Kidney (tissue), 13 donors: ENCODE measurements at regions not wholly inside any gene's neighbourhood (a gene's known extent, or its start where the extent isn't known, plus 50 kb on each side); places are given as distances from the start of the nearest gene placed in this dataset.
A peak's percentile ranks its signal among the peaks of the same experiment; 100 is the strongest.
"Not testable (repeated sequence)": the region's sequence is repeated elsewhere in the genome, so short reads cannot be mapped to it uniquely, and the experiment has no call there.

Experiments
- DNase-seq, 5 donors: peaks; one replicate each; pipeline ENCODE4 v3.0.0-alpha.2; 2013 to 2020
- FAIRE-seq: peaks from 2 replicates; lab custom pipeline; 2012; peaks lifted over from hg19 to GRCh38; lab: Jason Lieb, UNC
- H3K27ac ChIP-seq, 2 donors: one replicate each; pipeline ENCODE4 v1.7.0; 2013; ENCODE audit warnings: low read depth in 2 of 2, low read length in 2 of 2, inconsistent platforms in 1 of 2
- H3K27me3 ChIP-seq: one replicate; pipeline ENCODE4 v1.7.1; 2013; ENCODE audit warnings: low read length, inconsistent platforms; ENCODE audit not compliant: control insufficient read depth, insufficient read depth
- H3K36me3 ChIP-seq, 3 donors: one replicate each; pipeline versions ENCODE4 v1.7.0 to v1.7.1; 2013; ENCODE audit warnings: low read length in 3 of 3, control low read depth in 1 of 3, inconsistent platforms in 1 of 3; ENCODE audit not compliant: insufficient read depth in 3 of 3, control insufficient read depth in 2 of 3
- H3K4me1 ChIP-seq, 3 donors: one replicate each; pipeline versions ENCODE4 v1.7.0 to v1.7.1; 2013; ENCODE audit warnings: low read length in 3 of 3, inconsistent platforms in 1 of 3, low read depth in 1 of 3; ENCODE audit not compliant: control insufficient read depth in 2 of 3, insufficient read depth in 2 of 3
- H3K4me3 ChIP-seq, 3 donors: one replicate each; pipeline versions ENCODE4 v1.7.0 to v1.8.1; 2013; ENCODE audit warnings: low read length in 3 of 3, control low read depth in 1 of 3, inconsistent platforms in 1 of 3
- H3K9ac ChIP-seq, 3 donors: one replicate each; pipeline versions ENCODE4 v1.7.0 to v1.7.1; 2013; ENCODE audit warnings: low read length in 3 of 3, control low read depth in 1 of 3, inconsistent platforms in 1 of 3
- H3K9me3 ChIP-seq, 3 donors: one replicate each; pipeline versions ENCODE4 v1.7.0 to v1.7.1; 2013; ENCODE audit warnings: low read length in 3 of 3, control low read depth in 1 of 3, inconsistent platforms in 1 of 3; ENCODE audit not compliant: control insufficient read depth in 2 of 3, insufficient read depth in 1 of 3
- CTCF ChIP-seq: IDR thresholded peaks from 3 replicates; pipeline ENCODE4 v1.5.1; 2012; ENCODE audit warnings: mild to moderate bottlenecking, moderate library complexity, borderline replicate concordance; ENCODE audit not compliant: insufficient read depth; ENCODE audit errors: extremely low read depth
- intact Hi-C: fragments of 100-400 bp; cut with DNase I; formaldehyde crosslinking; loops from one replicate; pipeline ENCODE4 v1.11.1; 2022
- donor health status: control.
- donor health status: control.
- donor health status: control.
- donor health status: control.
- donor health status: control.
- donor health status: DM: yes; HTN: yes; CAD: no.
- donor health status: Normal renal cell carcinoma (clear cell type).

- H3K9me3 ChIP-seq, H3K27me3 ChIP-seq, H3K4me3 ChIP-seq, H3K4me1 ChIP-seq, intact Hi-C loops, DNase-seq, H3K9ac ChIP-seq, FAIRE-seq, H3K27ac ChIP-seq, H3K36me3 ChIP-seq: not testable (repeated sequence)
Measured at GRCh38 chrX:90848595-90848994, 586.0 kb upstream of the PABPC5 start.

GRCh38 chrX:90883479-90883878 is 551.2 kb upstream of the PABPC5 start:
- no peaks in the 10 kb centered on the region for H3K9me3 ChIP-seq
- no peak overlapping the region for H3K27ac ChIP-seq
- no peaks in the 10 kb centered on the region for H3K27me3 ChIP-seq
- FAIRE-seq (no peak), DNase-seq (no peak)
- H3K9ac ChIP-seq: no peak overlapping the region
- H3K4me3 ChIP-seq: no peak overlapping the region
- no peak for TF ChIP-seq CTCF
- H3K36me3 ChIP-seq: no peaks in the 10 kb centered on the region
- intact Hi-C loops: no loop called here
- no peaks in the 10 kb centered on the region for H3K4me1 ChIP-seq

- peak in 1 of 5 donors; percentile 37 for DNase-seq
- H3K36me3 ChIP-seq, H3K4me3 ChIP-seq, H3K27ac ChIP-seq, H3K9ac ChIP-seq, H3K27me3 ChIP-seq, H3K4me1 ChIP-seq, FAIRE-seq, intact Hi-C loops, H3K9me3 ChIP-seq: not testable (repeated sequence)
Measured at GRCh38 chrX:90914816-90915215, 519.8 kb upstream of the PABPC5 start.

GRCh38 chrX:90946870-90947269 is 487.8 kb upstream of the PABPC5 start:
- FAIRE-seq, H3K4me1 ChIP-seq, H3K9me3 ChIP-seq, H3K4me3 ChIP-seq, H3K9ac ChIP-seq, DNase-seq, H3K27me3 ChIP-seq, H3K36me3 ChIP-seq, intact Hi-C loops, H3K27ac ChIP-seq: not testable (repeated sequence)

GRCh38 chrX:90995191-90995590 is 439.4 kb upstream of the PABPC5 start:
- H3K9ac ChIP-seq, H3K4me1 ChIP-seq, H3K27ac ChIP-seq, FAIRE-seq, H3K9me3 ChIP-seq, H3K27me3 ChIP-seq, intact Hi-C loops, H3K4me3 ChIP-seq, H3K36me3 ChIP-seq: not testable (repeated sequence)
- peak in 1 of 5 donors; percentile 36 for DNase-seq

GRCh38 chrX:91018111-91018510 is 416.5 kb upstream of the PABPC5 start:
- peak in 2 of 5 donors; percentile 0 to 2 for DNase-seq
- FAIRE-seq, H3K27ac ChIP-seq, H3K9me3 ChIP-seq, H3K36me3 ChIP-seq, H3K4me3 ChIP-seq, H3K9ac ChIP-seq, H3K4me1 ChIP-seq, intact Hi-C loops, H3K27me3 ChIP-seq: not testable (repeated sequence)
